Adipose tissue (tissue), 3 donors: ENCODE measurements at regions not wholly inside any gene's neighbourhood (a gene's known extent, or its start where the extent isn't known, plus 50 kb on each side); places are given as distances from the start of the nearest gene placed in this dataset.
"Not testable (repeated sequence)": the region's sequence is repeated elsewhere in the genome, so short reads cannot be mapped to it uniquely, and the experiment has no call there.

Source experiments
- H3K27ac ChIP-seq: one replicate; pipeline ENCODE4 v1.5.1; 2013; ENCODE audit warnings: low read depth, low read length
- WGBS, 3 donors: extraction: QIAGEN DNeasy Blood & Tissue Kit; methylation state at CpG; one replicate each; pipeline ENCODE4 v1.1.7; 2013; 5-methylcytosine and 5-hydroxymethylcytosine counted together
- donor health status: healthy with polysubstance abuse.
- donor health status: Bipolar disorder and iron deficiency.
- donor health status: healthy.

DNA sequence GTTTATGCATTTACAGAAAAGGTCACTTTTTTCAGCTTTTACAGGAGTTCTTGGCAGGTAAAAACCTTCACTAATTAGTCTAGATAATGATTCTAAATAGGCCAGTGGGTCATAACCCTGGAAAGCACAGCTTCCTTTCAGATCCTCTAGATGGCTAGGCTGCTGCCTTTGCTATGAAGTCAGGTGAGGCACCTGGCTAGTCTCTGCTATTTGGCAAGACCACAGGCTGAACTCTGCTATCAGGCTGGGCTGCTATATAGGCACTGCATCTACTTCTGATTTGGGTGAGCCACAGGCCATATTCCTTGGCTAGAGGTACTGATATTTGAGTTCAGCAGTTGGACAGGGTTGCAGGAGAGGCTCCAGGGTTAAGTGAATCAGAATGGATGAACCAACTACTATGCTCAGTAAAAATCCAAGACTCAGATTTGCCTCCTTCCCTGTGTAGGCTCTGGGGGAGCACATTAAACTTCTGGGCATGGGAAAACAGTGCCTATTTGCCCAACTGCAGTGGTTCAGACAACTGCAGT is 665.7 kb upstream of the TBL1XR1 start:
- no peak overlapping the region for H3K27ac ChIP-seq

DNA sequence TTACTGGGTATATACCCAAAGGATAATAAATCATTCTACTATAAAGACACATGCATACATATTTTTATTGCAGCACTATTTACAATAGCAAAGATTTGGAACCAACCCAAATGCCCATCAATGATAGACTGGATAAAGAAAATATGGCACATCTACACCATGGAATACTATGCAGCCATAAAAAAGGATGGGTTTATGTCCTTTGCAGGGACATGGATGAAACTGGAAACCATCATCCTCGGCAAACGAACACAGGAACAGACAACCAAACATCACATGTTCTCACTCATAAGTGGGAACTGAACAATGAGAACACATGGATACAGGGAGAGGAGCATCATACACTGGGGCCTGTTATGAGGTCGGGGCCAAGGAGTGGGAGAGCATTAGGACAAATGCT is 665.0 kb upstream of the KCNMB2 start:
- 89 to 96% (median 96%) methylated on average over 3 of the region's 3 CpGs for WGBS, 3 donors
- H3K27ac ChIP-seq, result not testable (repeated sequence)

DNA sequence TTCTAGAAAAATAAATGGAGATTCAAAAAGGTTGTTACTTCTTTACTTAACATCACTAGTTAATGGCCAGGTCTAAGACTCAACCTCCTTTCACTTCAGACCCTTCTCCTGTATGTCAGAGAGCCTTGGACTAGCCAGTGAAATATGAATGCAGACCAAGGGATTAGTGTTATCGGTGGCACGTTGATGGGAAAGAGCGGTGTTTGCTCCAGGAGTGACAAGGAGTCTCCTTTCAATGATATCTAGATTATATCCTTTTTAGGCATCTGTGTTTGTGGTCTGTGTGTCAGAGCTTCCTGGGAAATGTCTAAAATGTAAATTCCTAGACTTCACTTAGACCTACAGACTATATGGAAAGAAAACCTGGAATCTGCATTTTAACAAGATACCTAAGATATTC is 658.0 kb upstream of the KCNMB2 start:
- WGBS, 3 donors, result 86 to 93% (median 86%) methylated on average over 3 of the region's 3 CpGs
- H3K27ac ChIP-seq, result no peak overlapping the region

DNA sequence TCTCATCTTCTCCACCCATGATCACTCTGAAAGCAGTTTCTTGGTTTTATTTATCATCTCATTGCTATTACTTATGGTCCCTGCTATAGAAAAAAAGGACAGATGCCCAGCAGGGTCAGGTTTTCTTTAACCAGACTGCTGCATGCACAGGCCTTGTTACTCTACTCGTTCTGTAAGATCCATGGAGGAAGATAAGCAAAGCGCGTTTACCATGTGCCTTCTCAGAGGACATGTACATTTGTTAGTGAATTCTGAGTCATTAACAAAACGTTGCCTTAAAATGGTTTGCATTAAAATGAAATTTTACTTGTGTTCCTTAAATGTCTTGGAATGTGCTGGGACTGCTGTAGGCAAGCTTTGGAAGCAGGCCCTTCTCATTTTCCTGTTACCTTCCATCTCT is 657.3 kb upstream of the KCNMB2 start:
- no peak overlapping the region for H3K27ac ChIP-seq
- WGBS, 3 donors, result 66 to 94% (median 92%) methylated on average over 4 of the region's 4 CpGs

DNA sequence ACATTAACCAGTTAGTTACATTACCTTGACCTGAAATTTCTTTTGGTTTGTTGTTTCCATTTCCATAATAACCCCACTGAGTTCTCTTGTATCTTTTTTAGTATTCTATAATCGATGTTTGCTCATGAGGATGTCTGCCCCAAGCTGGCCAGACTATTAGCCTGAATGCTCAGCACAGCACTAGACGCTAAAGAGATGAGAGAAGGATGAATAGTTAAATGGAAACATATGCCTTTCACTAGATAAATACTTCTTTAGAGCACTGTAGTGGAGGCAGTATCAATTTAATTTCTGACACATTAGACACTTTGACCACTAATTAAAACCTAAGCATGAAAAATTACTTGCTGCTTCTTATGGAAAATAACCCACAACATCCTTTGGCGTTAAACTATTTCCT is 654.9 kb upstream of the KCNMB2 start:
- H3K27ac ChIP-seq, result no peak overlapping the region
- 78 to 91% (median 80%) methylated on average over 3 of the region's 3 CpGs for WGBS, 3 donors

DNA sequence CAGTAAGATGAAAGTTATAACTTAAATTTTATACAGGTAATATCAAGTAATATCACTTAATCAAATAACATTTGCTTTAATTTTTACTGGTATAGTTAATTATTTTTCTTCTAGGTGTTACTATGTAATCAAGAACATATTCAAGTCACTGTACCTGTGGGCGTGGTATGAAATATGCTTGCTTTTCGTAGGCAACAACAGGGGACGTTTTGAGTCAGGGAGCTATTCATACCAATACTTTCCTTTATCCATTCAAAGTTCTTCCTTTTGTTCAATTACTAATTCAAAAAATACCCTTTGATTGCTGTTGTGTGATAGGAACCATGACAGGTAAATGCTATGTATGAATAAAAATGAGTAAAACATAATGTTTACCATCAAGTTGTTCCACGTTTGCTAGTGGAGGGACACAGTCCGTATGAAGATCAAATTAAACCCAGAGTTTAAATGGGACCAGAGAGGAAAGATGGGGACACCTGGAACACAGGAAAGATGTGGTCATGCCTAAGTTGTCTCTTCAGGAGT is 654.0 kb upstream of the KCNMB2 start:
- no peak overlapping the region for H3K27ac ChIP-seq
- WGBS, 3 donors, result 82 to 93% (median 93%) methylated on average over 5 of the region's 5 CpGs

DNA sequence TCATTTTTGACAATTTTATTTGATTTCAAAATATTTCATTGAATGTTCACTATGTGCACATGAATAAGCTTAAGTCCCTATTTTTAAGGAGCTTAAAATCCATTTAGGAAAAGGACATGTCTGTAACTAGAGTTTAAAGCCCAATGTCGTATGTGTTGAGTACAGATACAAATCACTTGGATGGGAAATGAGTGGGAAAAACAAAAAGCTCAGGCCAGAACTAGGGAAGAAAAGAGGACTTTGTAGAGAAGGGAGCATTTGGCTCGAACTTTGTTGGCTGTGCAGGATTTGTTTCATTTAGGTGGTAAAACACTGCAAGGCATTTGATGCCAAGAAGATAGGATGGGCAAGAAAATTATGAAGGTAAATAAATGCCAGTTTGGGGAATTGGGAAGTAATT is 653.1 kb upstream of the KCNMB2 start:
- no peak overlapping the region for H3K27ac ChIP-seq
- 40 to 78% (median 40%) methylated on average over 2 of the region's 2 CpGs for WGBS, 3 donors

DNA sequence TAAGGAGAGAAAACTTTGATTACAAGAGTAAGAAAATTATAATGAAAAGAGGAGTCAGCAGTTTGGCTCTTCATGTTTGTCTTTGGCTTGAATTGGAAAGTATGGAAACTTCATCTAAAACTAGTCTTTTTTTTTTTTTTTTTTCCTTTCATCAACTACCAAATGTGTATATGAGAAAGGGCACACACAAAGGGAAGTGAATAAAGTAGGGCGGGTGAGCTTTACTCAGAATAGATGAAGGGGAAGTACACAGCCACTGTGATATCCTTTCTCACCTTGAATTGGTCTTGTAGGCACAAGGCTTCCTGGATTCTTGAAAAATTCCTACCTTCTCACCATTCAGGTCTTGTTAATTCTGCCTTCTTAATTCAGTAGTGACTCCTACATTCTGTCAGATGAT is 652.3 kb upstream of the KCNMB2 start:
- 33 to 83% (median 42%) methylated on average over 1 of the region's 1 CpG for WGBS, 3 donors

DNA sequence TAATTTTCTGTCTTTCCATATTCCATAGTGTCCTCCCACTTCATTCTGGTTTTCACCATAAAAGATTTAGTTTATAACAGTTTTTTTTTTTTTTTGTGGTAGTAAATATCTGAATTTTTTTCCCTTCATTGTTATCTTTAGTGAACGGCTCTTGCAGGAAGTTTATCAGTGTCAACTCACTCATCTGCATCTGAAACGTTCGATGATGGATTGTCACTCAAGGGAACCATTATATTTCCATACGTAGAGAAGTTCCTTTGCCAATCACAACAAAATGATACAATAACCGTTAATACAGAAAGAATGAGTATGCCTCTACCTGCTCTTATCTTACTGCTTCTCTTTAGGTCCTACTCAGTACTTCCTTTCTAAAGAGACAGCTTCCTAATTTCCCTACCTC is 651.2 kb upstream of the KCNMB2 start:
- 77 to 83% (median 82%) methylated on average over 5 of the region's 5 CpGs for WGBS, 3 donors
- H3K27ac ChIP-seq, result no peak overlapping the region

More for the DNA sequence above, 652.3 kb upstream of the KCNMB2 start:
- no peak overlapping the region for H3K27ac ChIP-seq

DNA sequence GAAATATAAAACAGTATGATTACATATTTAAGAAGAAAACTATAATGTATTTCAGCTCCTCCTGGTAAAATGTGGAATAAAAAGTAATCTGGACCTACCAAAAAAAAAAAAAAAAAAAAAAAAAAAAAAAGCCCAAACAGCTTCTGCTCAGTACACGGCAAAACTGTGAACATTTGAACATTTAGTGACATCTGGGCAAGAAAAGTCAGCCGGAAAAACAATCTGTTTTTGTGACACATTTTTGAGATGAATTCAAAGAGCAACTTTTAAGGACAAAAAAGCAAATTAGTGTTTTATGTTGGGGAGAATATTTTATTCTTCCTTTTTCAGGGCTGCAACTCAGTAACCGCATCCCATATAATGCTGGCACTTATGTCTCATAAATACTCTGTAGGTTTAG is 649.7 kb upstream of the KCNMB2 start:
- WGBS, 3 donors, result 80 to 88% (median 87%) methylated on average over 3 of the region's 3 CpGs
- no peak overlapping the region for H3K27ac ChIP-seq

DNA sequence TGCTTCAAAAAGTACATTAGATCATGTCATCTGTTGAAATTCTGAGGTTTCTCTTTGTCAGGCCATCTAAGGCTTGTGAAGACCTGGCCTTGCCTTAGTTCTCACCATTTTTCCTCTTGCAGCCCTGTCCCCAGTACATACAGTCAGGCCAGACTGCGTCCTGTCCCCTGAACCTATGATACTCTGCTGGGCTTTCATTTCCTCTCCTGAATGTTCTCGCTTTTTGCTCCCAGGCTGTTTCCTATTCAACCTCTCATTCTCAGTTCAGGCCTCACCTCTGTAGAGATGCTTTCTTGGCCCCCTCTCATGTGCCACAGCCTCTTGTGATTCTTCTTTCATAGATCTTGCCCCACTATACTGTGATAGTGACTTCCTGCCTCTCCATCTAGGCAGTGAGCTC is 648.8 kb upstream of the KCNMB2 start:
- 94 to 97% (median 95%) methylated on average over 2 of the region's 2 CpGs for WGBS, 3 donors
- H3K27ac ChIP-seq, result no peak overlapping the region

DNA sequence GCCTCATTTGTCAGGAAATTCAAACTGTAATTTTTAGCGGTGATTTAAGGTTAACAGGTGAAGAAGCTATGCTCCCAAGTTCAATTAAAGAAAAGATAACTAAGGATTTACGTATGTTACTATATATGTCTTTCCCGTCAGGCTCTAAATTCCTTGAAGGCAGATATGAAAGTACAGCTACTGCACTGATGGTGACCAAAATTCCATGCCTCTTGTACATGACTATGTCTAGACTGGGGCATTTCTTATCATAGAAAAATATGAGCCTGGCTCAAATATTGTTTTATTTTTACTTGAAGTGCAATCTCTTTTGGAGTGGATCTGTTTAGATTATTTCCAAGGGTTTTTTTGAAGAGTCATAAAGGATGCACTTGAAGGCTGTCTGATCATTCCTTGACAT is 647.1 kb upstream of the KCNMB2 start:
- no peak overlapping the region for H3K27ac ChIP-seq
- 93 to 96% (median 95%) methylated on average over 3 of the region's 3 CpGs for WGBS, 3 donors

DNA sequence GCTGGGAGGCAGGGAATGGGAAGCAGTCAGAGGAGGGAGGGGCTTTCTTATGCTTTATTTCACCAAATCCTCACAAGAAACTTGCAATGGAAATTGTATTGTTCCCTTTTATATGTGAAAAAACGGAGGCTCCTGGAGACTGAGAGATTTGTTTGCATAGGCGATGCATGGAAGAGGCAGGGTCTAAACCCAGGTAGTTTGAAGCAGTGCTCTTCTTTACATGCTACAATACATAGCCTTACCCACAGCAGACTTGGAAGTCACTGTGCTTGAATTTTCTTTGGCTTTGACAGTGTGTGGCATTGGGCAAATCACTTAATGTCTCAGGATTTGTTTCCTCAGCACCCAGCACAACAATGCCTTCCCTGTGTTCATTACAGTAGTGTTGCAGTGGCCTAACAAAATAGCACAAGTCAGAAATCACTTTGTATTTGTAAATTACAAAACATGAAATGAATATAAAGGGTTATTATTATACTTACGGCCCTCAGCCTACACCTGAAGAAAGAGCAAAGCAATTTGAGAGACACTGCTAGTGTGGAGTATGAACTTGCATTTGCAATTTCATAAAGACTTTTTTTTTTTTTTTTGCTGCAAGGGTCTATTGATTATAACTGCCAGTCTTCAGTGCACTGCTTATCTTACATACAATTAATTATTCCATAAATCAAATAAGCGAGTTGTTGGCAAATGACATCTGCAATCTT is 646.4 kb upstream of the KCNMB2 start:
- WGBS, 3 donors, result 68 to 97% (median 90%) methylated on average over 4 of the region's 4 CpGs

DNA sequence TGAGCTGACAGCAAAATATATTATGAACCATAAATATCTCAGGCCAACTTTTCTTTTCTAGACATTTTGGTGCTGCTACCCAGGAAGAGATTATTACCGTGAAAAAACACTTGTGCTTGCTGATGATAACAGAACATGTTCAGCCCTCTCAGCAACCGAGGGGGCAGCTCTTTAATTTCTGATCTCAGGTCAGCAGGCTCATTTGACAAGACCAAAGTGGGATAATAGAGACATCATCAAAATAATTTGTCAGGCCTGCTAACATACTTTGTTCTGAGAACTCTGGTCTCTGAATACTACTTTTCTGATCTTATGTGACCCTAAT is 645.9 kb upstream of the KCNMB2 start:
- 27 to 63% (median 50%) methylated on average over 2 of the region's 2 CpGs for WGBS, 3 donors
- H3K27ac ChIP-seq, result no peak overlapping the region

More for the DNA sequence above, 646.4 kb upstream of the KCNMB2 start:
- no peak overlapping the region for H3K27ac ChIP-seq

DNA sequence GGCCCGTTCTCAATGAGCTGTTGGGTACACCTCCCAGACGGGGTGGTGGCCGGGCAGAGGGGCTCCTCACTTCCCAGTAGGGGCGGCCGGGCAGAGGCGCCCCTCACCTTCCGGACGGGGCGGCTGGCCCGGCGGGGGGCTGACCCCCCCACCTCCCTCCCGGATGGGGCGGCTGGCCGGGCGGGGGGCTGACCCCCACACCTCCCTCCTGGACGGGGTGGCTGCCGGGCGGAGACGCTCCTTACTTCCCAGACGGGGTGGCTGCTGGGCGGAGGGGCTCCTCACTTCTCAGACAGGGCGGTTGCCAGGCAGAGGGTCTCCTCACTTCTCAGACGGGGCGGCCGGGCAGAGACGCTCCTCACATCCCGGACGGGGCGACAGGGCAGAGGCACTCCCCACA is 644.7 kb upstream of the KCNMB2 start:
- not testable (repeated sequence) for H3K27ac ChIP-seq
- WGBS, 3 donors, result 97 to 100% (median 99%) methylated on average over 4 to 21 of the region's 29 CpGs

DNA sequence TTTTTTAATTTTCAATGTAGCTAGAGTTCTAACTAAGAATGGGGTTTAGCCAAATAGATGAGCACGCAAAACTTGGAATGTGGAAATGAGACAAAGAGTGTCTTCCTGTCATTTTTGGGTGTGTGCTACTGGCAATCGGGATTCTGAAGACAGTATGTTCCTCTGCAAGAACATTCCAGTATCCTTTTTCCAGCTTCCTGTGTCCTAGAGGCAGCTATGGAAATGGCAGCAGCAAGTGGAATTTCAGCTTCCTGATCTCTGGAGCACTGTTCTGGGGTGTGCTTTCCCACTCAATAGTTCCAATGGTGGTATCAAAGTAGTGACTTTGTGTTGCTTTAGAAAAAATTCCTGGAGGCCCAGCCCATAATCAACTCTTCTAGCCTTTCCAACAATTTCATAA is 642.9 kb upstream of the KCNMB2 start:
- WGBS, 3 donors, result 45 to 71% (median 57%) methylated on average over 2 of the region's 2 CpGs
- H3K27ac ChIP-seq, result no peak overlapping the region

DNA sequence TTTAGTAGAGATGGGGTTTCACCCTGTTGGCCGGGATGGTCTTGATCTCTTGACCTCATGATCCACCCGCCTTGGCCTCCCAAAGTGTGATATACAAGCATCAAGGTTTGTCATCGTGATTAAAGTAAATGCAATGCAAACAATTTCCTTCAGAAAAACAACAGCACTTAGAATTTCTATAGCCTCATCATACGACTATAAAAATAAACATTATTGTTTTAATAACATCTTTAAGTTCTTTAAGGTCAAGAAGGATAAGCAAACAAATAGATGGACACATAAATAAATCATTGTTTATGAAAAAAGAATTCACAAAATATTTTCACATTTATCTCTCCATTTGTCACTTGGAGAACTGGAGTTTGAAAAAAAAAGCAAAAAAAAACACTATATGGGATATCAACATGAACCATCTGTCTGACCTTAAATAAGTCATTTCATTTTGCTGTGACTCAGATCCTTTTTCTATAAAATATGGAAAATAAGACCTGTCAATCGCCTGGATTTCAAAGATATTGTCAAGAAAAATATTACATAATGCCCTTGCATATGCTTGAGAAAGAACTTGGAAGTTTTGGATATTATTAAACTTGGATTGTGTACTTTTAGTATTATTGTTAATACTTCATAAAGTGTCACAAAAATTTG is 642.0 kb upstream of the KCNMB2 start:
- WGBS, 3 donors, result 79 to 89% (median 88%) methylated on average over 5 of the region's 5 CpGs
- no peak overlapping the region for H3K27ac ChIP-seq

DNA sequence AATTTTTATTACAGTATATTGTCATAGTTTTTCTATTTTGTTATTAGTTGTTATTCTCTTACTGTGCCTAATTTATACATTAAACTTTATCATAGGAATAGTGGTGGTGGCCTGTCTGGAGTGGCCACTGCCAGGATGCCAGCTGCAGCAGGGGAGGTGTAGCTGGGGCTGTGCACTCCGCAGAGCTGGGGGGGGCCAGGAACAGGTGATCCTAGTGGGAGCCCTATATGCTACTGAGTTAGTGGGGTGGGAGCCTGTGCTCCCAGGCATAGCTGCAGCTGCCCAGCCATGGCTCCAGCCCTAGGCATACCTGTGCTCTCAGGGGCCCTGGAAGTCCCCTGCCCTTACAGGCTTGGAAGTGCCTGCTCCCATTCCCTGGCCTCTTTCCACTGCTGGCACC is 638.1 kb upstream of the KCNMB2 start:
- WGBS, 3 donors, result 91 to 100% (median 100%) methylated on average over 1 of the region's 1 CpG
- no peak overlapping the region for H3K27ac ChIP-seq

DNA sequence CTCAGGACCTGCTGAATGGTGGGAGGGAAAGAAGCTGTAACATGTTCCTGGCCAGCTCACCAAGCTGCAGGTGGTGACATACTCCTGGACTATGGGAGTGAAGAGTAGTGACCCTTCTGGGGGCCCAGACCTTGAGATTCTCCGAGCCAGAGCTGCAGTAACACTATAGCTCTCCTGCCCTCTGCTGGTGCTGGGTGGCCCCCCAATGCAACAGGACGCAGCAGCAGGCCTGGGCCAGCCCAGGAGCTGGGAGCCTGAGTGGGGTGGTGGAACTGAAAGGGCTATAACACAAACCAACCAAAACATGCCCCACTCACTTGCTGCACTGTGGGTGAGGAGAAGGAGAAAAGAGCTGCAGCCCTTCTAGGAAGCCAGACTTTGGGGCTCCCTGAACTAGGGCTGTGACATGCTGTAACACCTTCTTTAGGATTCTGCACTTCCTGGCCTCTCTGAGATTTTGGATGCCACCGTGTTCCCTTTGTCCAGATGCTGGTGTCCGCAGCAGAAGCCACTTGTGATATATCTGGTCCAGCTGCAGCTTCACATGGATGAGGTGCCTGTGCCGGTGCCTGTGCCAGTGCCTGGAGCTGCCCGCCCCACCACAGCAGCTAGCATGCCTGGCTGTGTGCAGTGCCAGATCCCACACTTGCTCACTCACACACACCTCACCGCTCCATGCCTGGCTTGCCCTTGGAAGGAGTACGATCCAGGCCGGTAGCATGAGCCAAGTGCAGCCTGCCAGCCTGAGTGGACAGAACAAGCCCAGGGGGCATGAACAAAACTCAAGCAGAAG is 636.8 kb upstream of the KCNMB2 start:
- WGBS, 3 donors, result 93 to 98% (median 95%) methylated on average over 9 of the region's 9 CpGs
- H3K27ac ChIP-seq, result no peak overlapping the region
